Kidney (tissue), 13 donors: ENCODE measurements at regions not wholly inside any gene's neighbourhood (a gene's known extent, or its start where the extent isn't known, plus 50 kb on each side); places are given as distances from the start of the nearest gene placed in this dataset.

Experiments used
- DNase-seq, 5 donors: peaks; one replicate each; pipeline ENCODE4 v3.0.0-alpha.2; 2013 to 2020
- FAIRE-seq: peaks from 2 replicates; lab custom pipeline; 2012; peaks lifted over from hg19 to GRCh38; lab: Jason Lieb, UNC
- H3K27ac ChIP-seq, 2 donors: one replicate each; pipeline ENCODE4 v1.7.0; 2013; ENCODE audit warnings: low read depth in 2 of 2, low read length in 2 of 2, inconsistent platforms in 1 of 2
- H3K27me3 ChIP-seq: one replicate; pipeline ENCODE4 v1.7.1; 2013; ENCODE audit warnings: low read length, inconsistent platforms; ENCODE audit not compliant: control insufficient read depth, insufficient read depth
- H3K36me3 ChIP-seq, 3 donors: one replicate each; pipeline versions ENCODE4 v1.7.0 to v1.7.1; 2013; ENCODE audit warnings: low read length in 3 of 3, control low read depth in 1 of 3, inconsistent platforms in 1 of 3; ENCODE audit not compliant: insufficient read depth in 3 of 3, control insufficient read depth in 2 of 3
- H3K4me1 ChIP-seq, 3 donors: one replicate each; pipeline versions ENCODE4 v1.7.0 to v1.7.1; 2013; ENCODE audit warnings: low read length in 3 of 3, inconsistent platforms in 1 of 3, low read depth in 1 of 3; ENCODE audit not compliant: control insufficient read depth in 2 of 3, insufficient read depth in 2 of 3
- H3K4me3 ChIP-seq, 3 donors: one replicate each; pipeline versions ENCODE4 v1.7.0 to v1.8.1; 2013; ENCODE audit warnings: low read length in 3 of 3, control low read depth in 1 of 3, inconsistent platforms in 1 of 3
- H3K9ac ChIP-seq, 3 donors: one replicate each; pipeline versions ENCODE4 v1.7.0 to v1.7.1; 2013; ENCODE audit warnings: low read length in 3 of 3, control low read depth in 1 of 3, inconsistent platforms in 1 of 3
- H3K9me3 ChIP-seq, 3 donors: one replicate each; pipeline versions ENCODE4 v1.7.0 to v1.7.1; 2013; ENCODE audit warnings: low read length in 3 of 3, control low read depth in 1 of 3, inconsistent platforms in 1 of 3; ENCODE audit not compliant: control insufficient read depth in 2 of 3, insufficient read depth in 1 of 3
- intact Hi-C: fragments of 100-400 bp; cut with DNase I; formaldehyde crosslinking; loops from one replicate; pipeline ENCODE4 v1.11.1; 2022
- TF ChIP-seq, protein P1 (sequence below): IDR thresholded peaks from 3 replicates; pipeline ENCODE4 v1.5.1; 2012; ENCODE audit warnings: mild to moderate bottlenecking, moderate library complexity, borderline replicate concordance; ENCODE audit not compliant: insufficient read depth; ENCODE audit errors: extremely low read depth
- donor health status: control.
- donor health status: control.
- donor health status: control.
- donor health status: control.
- donor health status: control.
- donor health status: DM: yes; HTN: yes; CAD: no.
- donor health status: Normal renal cell carcinoma (clear cell type).

DNA sequence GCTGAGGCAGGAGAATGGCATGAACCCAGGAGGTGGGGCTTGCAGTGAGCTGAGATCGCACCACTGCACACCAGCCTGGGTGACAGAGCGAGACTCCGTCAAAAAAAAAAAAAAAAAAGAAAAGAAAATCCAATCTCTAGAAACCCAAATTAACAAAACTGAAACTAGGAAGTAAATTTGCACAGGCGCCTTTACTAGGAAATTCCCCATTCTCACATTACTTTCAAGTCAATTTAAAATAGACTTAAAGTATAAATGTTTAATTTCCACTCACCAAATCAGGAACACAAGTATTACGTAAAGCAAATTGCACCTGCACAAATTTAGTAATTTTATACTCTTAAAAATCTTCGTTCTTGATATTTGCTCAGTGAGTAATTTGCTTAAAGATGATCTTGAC, 67.8 kb upstream of the BCAR3 start:
- TF ChIP-seq, protein P1, sequence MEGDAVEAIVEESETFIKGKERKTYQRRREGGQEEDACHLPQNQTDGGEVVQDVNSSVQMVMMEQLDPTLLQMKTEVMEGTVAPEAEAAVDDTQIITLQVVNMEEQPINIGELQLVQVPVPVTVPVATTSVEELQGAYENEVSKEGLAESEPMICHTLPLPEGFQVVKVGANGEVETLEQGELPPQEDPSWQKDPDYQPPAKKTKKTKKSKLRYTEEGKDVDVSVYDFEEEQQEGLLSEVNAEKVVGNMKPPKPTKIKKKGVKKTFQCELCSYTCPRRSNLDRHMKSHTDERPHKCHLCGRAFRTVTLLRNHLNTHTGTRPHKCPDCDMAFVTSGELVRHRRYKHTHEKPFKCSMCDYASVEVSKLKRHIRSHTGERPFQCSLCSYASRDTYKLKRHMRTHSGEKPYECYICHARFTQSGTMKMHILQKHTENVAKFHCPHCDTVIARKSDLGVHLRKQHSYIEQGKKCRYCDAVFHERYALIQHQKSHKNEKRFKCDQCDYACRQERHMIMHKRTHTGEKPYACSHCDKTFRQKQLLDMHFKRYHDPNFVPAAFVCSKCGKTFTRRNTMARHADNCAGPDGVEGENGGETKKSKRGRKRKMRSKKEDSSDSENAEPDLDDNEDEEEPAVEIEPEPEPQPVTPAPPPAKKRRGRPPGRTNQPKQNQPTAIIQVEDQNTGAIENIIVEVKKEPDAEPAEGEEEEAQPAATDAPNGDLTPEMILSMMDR, result no peak
- no peaks in the 10 kb centered on the region for H3K27me3 ChIP-seq
- no peak overlapping the region for H3K9ac ChIP-seq
- H3K36me3 ChIP-seq, result no peaks in the 10 kb centered on the region
- H3K9me3 ChIP-seq, result peaks cover 0 to 4% (median 0%) of the 10 kb centered on the region in 3 donors
- FAIRE-seq (no peak), DNase-seq (no peak)
- peaks cover 0 to 10% (median 10%) of the 10 kb centered on the region in 3 donors for H3K4me1 ChIP-seq
- H3K4me3 ChIP-seq, result no peak overlapping the region
- intact Hi-C loops, result no loop called here
- no peak overlapping the region for H3K27ac ChIP-seq

DNA sequence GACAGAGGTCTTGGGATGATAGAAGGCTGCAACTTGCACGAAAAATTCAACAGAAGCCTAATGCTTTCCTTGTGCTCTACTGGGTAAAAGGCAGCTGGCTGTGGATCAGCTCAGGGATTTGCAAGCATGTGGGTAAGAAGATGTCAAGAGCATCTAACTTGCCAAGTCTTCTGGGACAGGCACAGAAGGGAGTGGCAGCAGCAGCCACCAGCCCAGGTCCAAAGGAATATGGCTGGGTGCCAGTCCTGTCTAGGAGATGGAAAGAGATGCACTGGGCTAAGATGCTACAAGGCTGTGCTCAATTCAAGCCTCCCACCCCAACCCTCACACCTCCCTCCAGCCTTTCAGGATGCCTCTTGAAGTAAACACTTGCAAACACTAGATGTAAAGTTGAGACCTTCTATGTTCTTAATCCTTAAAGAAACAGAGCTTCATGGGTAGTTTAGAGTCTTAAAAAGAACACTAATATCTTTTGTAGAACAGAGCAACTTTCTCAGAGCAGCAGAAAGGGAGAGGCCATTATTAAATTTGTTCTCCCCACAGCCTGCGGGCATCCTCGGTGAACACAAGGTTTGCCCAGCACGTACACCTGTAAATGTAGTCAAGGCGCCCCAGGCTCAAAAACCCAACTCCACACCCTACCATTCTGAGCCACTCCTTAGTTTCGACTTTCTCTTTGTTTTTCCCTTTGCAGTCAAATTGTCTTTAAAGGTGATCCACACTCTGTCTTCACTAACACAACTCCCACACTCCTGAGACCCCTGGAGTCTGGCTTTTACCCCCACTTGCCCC, 64.6 kb upstream of the BCAR3 start:
- H3K36me3 ChIP-seq, result no peaks in the 10 kb centered on the region
- peaks cover 0 to 4% (median 0%) of the 10 kb centered on the region in 3 donors for H3K9me3 ChIP-seq
- no peak overlapping the region for H3K9ac ChIP-seq
- no peak overlapping the region for H3K27ac ChIP-seq
- peaks cover 0 to 5% (median 4%) of the 10 kb centered on the region in 3 donors for H3K4me1 ChIP-seq
- intact Hi-C loops, result no loop called here
- no peak overlapping the region for H3K4me3 ChIP-seq
- no peak for FAIRE-seq
- DNase-seq, result no peak
- H3K27me3 ChIP-seq, result no peaks in the 10 kb centered on the region
- TF ChIP-seq, protein P1, result no peak

DNA sequence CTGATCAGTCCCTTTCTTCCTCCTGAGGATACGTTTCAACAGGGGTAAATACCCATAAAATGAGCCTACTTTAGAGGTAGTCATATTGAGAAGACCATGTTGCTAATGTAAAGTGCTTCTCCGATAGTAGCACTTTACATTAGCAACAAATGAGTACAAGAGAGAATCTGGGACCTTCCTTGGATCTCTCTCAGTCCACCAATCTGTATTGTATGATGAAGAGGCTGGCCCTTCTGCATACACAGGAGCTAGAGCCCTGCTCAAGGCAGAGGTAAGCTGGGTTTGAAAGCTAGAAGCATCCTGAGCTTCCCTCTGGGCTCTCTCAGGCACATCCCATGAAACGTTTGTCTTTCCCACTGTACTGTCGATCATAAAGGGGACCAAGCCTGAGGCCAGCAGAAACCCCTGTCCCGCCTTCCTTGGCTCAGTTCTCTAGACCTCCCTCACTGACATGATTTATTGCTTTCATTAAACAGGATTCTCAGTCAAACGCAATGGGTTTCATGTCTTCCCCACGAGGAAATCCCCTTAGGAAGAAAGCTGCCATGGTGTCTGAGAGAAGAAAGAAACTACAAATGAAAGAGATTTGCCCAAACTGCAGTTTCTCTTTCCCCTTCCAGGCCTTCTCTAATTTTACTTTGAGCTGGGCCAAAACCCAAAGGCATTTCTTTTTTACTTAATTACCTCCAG, 62.8 kb upstream of the BCAR3 start:
- Histone ChIP-seq H3K9ac (no peak overlapping the region), H3K36me3 (no peaks in the 10 kb centered on the region), H3K4me1 (no peaks in the 10 kb centered on the region), H3K9me3 (peaks cover 0 to 4% (median 0%) of the 10 kb centered on the region in 3 donors), H3K27me3 (no peaks in the 10 kb centered on the region), H3K27ac (no peak overlapping the region), H3K4me3 (no peak overlapping the region)
- peak in 2 of 5 donors; percentile 29 to 42 for DNase-seq
- intact Hi-C loops, result no loop called here
- FAIRE-seq, result no peak
- TF ChIP-seq, protein P1, result no peak
